Natural killer cell (primary cell): ENCODE measurements at regions not wholly inside any gene's neighbourhood (a gene's known extent, or its start where the extent isn't known, plus 50 kb on each side); places are given as distances from the start of the nearest gene placed in this dataset.

Experiments used
- ATAC-seq, 3 donors: fragments of 150-1000 bp in 2 of 3; fragments of 200-7000 bp in 1 of 3; cut with Tn5 transposase; 1 replicate in 1 of 3; 2 replicates in 2 of 3; pipeline ENCODE4 v1.10.0; 2021; ENCODE audit warnings: mild to moderate bottlenecking in 2 of 3, moderate library complexity in 2 of 3
- DNase-seq, 2 donors: peaks; one replicate each; pipeline versions ENCODE4 v3.0.0 to v3.0.0-alpha.2; 2013 to 2021; ENCODE audit warnings: mixed read lengths in 1 of 2
- H3K27ac ChIP-seq: one replicate; pipeline ENCODE4 v1.5.1; 2013; ENCODE audit warnings: mild to moderate bottlenecking, low read length
- H3K27me3 ChIP-seq: one replicate; pipeline ENCODE4 v1.6.1; 2013; ENCODE audit warnings: low read length; ENCODE audit not compliant: control insufficient read depth, insufficient read depth
- H3K36me3 ChIP-seq: one replicate; pipeline ENCODE4 v1.6.1; 2013; ENCODE audit warnings: low read length; ENCODE audit not compliant: control insufficient read depth, insufficient read depth
- H3K4me1 ChIP-seq: one replicate; pipeline ENCODE4 v1.6.1; 2013; ENCODE audit warnings: low read length; ENCODE audit not compliant: control insufficient read depth, insufficient read depth
- H3K4me3 ChIP-seq: one replicate; pipeline ENCODE4 v1.5.1; 2013; ENCODE audit warnings: low read length
- H3K9me3 ChIP-seq: one replicate; pipeline ENCODE4 v1.6.1; 2013; ENCODE audit warnings: low read length; ENCODE audit not compliant: control insufficient read depth, insufficient read depth
- H3K27ac Mint-ChIP-seq, 2 donors: one replicate each; pipeline ENCODE4 v1.8.0; 2022; ENCODE audit warnings: mild to moderate bottlenecking in 2 of 2, mixed read lengths in 2 of 2, moderate library complexity in 1 of 2
- H3K27me3 Mint-ChIP-seq, 2 donors: one replicate each; pipeline ENCODE4 v1.8.0; 2022; ENCODE audit warnings: low read depth in 2 of 2, mixed read lengths in 2 of 2
- H3K36me3 Mint-ChIP-seq: one replicate; pipeline ENCODE4 v1.8.0; 2022; ENCODE audit warnings: mixed read lengths
- H3K4me1 Mint-ChIP-seq, 2 donors: one replicate each; pipeline ENCODE4 v1.8.0; 2022; ENCODE audit warnings: mixed read lengths in 2 of 2
- H3K4me3 Mint-ChIP-seq: one replicate; pipeline ENCODE4 v1.8.0; 2022; ENCODE audit warnings: mild to moderate bottlenecking, moderate library complexity, mixed read lengths
- H3K9me3 Mint-ChIP-seq, 2 donors: one replicate each; pipeline ENCODE4 v1.8.0; 2022; ENCODE audit warnings: mixed read lengths in 2 of 2
- WGBS: methylation state at CpG from one replicate; pipeline ENCODE4 v1.1.7; 2013; ENCODE audit warnings: missing lambda C conversion rate; ENCODE audit not compliant: insufficient coverage; 5-methylcytosine and 5-hydroxymethylcytosine counted together
- intact Hi-C: fragments of 100-400 bp; cut with micrococcal nuclease; formaldehyde crosslinking; loops from one replicate; pipeline ENCODE4 v1.14.2; 2022
- TF ChIP-seq, protein P1 (sequence below): fragments of 200-600 bp; IDR thresholded peaks from one replicate; pipeline ENCODE4 v1.8.0; 2022; ENCODE audit warnings: antibody characterized with exemption

DNA sequence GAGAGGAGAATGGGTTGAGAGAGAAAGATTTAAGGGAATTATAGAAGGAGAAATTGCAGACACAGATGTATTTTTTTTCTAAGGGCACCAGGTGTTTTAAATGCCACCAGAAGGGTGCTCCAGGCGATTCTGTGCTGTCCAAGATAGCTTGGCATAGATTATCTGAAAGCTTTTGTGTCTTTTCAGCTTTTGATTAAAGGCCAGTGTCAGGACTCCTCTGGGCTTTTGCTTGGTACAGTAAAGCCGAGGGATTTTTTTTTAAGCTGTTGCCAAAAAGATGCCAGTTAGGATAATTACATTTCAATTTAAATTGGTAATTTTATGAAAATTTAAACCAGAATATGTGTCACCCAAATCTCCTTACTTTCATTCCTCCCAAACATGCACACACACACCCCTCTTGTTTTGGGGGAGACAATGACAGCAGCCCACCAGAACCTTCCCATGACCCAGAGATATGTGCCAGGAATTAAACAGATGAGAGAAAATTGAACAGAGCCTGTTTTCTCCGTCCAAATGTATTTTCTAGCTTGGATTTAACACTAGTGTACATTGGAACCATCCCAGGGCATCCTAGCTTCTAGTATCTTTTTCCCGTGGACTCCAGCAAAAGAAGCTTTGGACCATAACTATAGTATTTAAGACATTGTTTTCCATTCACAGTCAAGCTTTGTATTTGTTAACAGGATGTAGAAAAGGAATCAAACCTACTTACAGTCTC, 670.7 kb upstream of the CXADR start:
- ATAC-seq, result no peak
- H3K27ac Mint-ChIP-seq, result no peak overlapping the region
- no peaks in the 10 kb centered on the region for H3K27me3 ChIP-seq
- 50% methylated on average over 2 of the region's 4 CpGs for WGBS
- H3K4me3 ChIP-seq, result no peak overlapping the region
- H3K36me3 Mint-ChIP-seq, result no peaks in the 10 kb centered on the region
- peaks cover 7 to 14% of the 10 kb centered on the region in 2 donors for H3K9me3 Mint-ChIP-seq
- intact Hi-C loops, result no loop called here
- H3K9me3 ChIP-seq, result no peaks in the 10 kb centered on the region
- no peaks in the 10 kb centered on the region for H3K4me1 ChIP-seq
- H3K4me3 Mint-ChIP-seq, result no peak overlapping the region
- TF ChIP-seq, protein P1, sequence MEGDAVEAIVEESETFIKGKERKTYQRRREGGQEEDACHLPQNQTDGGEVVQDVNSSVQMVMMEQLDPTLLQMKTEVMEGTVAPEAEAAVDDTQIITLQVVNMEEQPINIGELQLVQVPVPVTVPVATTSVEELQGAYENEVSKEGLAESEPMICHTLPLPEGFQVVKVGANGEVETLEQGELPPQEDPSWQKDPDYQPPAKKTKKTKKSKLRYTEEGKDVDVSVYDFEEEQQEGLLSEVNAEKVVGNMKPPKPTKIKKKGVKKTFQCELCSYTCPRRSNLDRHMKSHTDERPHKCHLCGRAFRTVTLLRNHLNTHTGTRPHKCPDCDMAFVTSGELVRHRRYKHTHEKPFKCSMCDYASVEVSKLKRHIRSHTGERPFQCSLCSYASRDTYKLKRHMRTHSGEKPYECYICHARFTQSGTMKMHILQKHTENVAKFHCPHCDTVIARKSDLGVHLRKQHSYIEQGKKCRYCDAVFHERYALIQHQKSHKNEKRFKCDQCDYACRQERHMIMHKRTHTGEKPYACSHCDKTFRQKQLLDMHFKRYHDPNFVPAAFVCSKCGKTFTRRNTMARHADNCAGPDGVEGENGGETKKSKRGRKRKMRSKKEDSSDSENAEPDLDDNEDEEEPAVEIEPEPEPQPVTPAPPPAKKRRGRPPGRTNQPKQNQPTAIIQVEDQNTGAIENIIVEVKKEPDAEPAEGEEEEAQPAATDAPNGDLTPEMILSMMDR, result no peak
- H3K27me3 Mint-ChIP-seq, result no peaks in the 10 kb centered on the region
- no peak for DNase-seq
- H3K4me1 Mint-ChIP-seq, result no peaks in the 10 kb centered on the region
- H3K36me3 ChIP-seq, result no peaks in the 10 kb centered on the region
- no peak overlapping the region for H3K27ac ChIP-seq

DNA sequence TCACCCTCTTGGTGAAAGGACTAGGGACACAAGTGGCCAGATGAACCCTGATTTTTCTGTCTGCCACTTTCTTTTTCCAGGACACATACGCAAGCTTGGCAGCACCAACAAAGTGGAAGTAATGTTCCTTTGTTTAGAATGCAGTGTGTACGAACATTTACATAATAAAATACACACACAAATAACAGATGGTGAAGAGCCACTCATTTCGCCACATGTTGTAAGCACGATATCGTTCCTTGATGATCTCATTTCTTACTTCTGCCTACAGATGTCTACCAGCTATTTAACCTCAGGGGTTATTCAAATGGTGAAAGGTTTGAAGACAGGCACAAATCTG, 670.2 kb upstream of the CXADR start:
- no peak for ATAC-seq
- Mint-ChIP-seq H3K27ac (no peak overlapping the region), H3K4me3 (no peak overlapping the region), H3K36me3 (no peaks in the 10 kb centered on the region), H3K9me3 (peaks cover 8 to 17% of the 10 kb centered on the region in 2 donors), H3K27me3 (no peaks in the 10 kb centered on the region), H3K4me1 (no peaks in the 10 kb centered on the region)
- TF ChIP-seq, protein P1, result no peak
- Histone ChIP-seq H3K36me3 (no peaks in the 10 kb centered on the region), H3K9me3 (no peaks in the 10 kb centered on the region), H3K27ac (no peak overlapping the region), H3K4me3 (no peak overlapping the region), H3K4me1 (no peaks in the 10 kb centered on the region), H3K27me3 (no peaks in the 10 kb centered on the region)
- WGBS, result 85% methylated on average over 5 of the region's 5 CpGs
- DNase-seq, result no peak
- intact Hi-C loops, result no loop called here

DNA sequence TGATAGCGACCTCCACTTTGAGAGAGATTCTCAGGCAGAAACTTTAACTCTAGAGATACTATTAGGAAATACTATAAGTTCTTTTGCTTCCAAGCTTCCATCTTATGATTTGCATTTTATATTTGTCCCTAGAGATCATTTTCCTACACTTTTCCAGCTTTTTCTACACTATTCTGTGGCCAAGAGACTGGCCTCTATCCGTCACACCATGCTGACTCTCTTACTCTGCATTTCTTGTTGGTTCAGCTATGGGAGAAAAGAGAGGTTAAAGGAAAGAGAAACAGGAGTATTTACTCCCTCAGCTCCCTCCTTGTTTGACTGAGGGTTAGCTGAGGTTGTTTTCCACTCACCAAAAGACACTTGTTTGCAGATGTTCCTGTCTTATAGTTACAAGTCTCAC, 665.6 kb upstream of the CXADR start:
- H3K36me3 ChIP-seq, result no peaks in the 10 kb centered on the region
- DNase-seq (no peak), ATAC-seq (no peak)
- Mint-ChIP-seq H3K36me3 (peaks cover 6% of the 10 kb centered on the region), H3K4me3 (no peak overlapping the region), H3K27ac (no peak overlapping the region), H3K27me3 (no peaks in the 10 kb centered on the region), H3K4me1 (no peaks in the 10 kb centered on the region), H3K9me3 (peaks cover 12 to 27% of the 10 kb centered on the region in 2 donors)
- intact Hi-C loops, result no loop called here
- no CpG with 5 or more reads among the region's 2 CpGs for WGBS
- no peak overlapping the region for H3K4me3 ChIP-seq
- TF ChIP-seq, protein P1, result no peak
- no peak overlapping the region for H3K27ac ChIP-seq
- H3K27me3 ChIP-seq, result no peaks in the 10 kb centered on the region
- H3K4me1 ChIP-seq, result no peaks in the 10 kb centered on the region
- peaks cover 5% of the 10 kb centered on the region for H3K9me3 ChIP-seq

DNA sequence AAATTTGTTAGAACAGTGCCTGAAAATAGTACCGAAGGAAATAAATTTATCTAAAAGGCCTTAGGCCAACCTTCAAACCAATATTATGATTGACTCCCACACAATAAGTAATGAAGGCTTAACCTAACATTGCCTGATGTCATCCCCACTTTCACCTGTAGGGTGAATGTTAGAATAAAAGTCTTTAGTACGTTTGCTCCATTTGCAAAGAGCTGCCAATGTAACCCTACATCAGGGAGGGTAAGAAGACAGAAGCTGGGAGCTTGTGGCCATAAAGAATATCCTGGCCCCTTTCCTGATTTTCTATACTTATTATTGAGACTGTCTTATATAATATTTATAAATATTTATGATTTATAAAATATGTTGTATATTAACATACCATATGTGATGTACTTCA, 661.8 kb upstream of the CXADR start:
- H3K9me3 ChIP-seq, result peaks cover 7% of the 10 kb centered on the region
- no peak overlapping the region for H3K27ac Mint-ChIP-seq
- DNase-seq (no peak), ATAC-seq (no peak)
- H3K36me3 ChIP-seq, result no peaks in the 10 kb centered on the region
- intact Hi-C loops, result no loop called here
- no peak overlapping the region for H3K27ac ChIP-seq
- no peaks in the 10 kb centered on the region for H3K27me3 Mint-ChIP-seq
- H3K4me1 Mint-ChIP-seq, result no peaks in the 10 kb centered on the region
- H3K36me3 Mint-ChIP-seq, result peaks cover 6% of the 10 kb centered on the region
- no peak overlapping the region for H3K4me3 ChIP-seq
- TF ChIP-seq, protein P1, result no peak
- peaks cover 11 to 30% of the 10 kb centered on the region in 2 donors for H3K9me3 Mint-ChIP-seq
- no peak overlapping the region for H3K4me3 Mint-ChIP-seq
- no peaks in the 10 kb centered on the region for H3K27me3 ChIP-seq
- H3K4me1 ChIP-seq, result no peaks in the 10 kb centered on the region
- WGBS, result 33% methylated on average over 1 of the region's 2 CpGs
